ENCODE measurements at regions not wholly inside any gene's neighbourhood (a gene's known extent, or its start where the extent isn't known, plus 50 kb on each side); places are given as distances from the start of the nearest gene placed in this dataset.

GRCh38 chr6:17220040-17220910 is 60.9 kb upstream of the RBM24 start:
- TF ChIP-seq CTCF (conservative IDR thresholded peaks at IDR 0.05; ENCODE audit: low read depth in 2 of 2) (no peak), CREB1 (CRISPR knock-in tag; IDR thresholded peaks at IDR 0.05; ENCODE audit: low read depth) (no peak), REST (IDR thresholded peaks at IDR 0.05; ENCODE audit: unreplicated experiment) (no peak), EZH2 (IDR thresholded peaks at IDR 0.05; ENCODE audit: low read depth, unreplicated experiment) (no peak), POLR2AphosphoS5 (IDR thresholded peaks at IDR 0.05; ENCODE audit: low read depth) (no peak)
